ENCODE measurements at regions not wholly inside any gene's neighbourhood (a gene's known extent, or its start where the extent isn't known, plus 50 kb on each side); places are given as distances from the start of the nearest gene placed in this dataset.

GRCh38 chr2:172232708-172233396 is 130.2 kb upstream of the DLX2 start:
- DNase-seq, result no peak

- no peak for DNase-seq
These were observed 131.5 kb upstream of the DLX2 start for GRCh38 chr2:172233987-172234715.

GRCh38 chr2:172234716-172235691 is 132.3 kb upstream of the DLX2 start:
- peak; percentile 58 to 64 for DNase-seq

- no peak for DNase-seq
These were observed 137.4 kb upstream of the DLX2 start for GRCh38 chr2:172239944-172240590.

GRCh38 chr2:172241222-172241621 is 138.5 kb upstream of the DLX2 start:
- DNase-seq, result no peak

GRCh38 chr2:172242471-172242870 is 139.8 kb upstream of the DLX2 start:
- no peak for DNase-seq

GRCh38 chr2:172242961-172243360 is 140.3 kb upstream of the DLX2 start:
- DNase-seq, result no peak

- no peak for DNase-seq
These were observed 141.9 kb upstream of the DLX2 start for GRCh38 chr2:172244419-172245130.

GRCh38 chr2:172246649-172247048 is 143.9 kb upstream of the DLX2 start:
- DNase-seq, result no peak

GRCh38 chr2:172247203-172247602 is 144.5 kb upstream of the DLX2 start:
- no peak for DNase-seq

- no peak for DNase-seq
These were observed 145.7 kb upstream of the DLX2 start for GRCh38 chr2:172248381-172248780.

GRCh38 chr2:172248785-172249187 is 146.1 kb upstream of the DLX2 start:
- DNase-seq, result no peak

GRCh38 chr2:172249334-172249733 is 146.6 kb upstream of the DLX2 start:
- DNase-seq, result no peak

- DNase-seq, result no peak
These were observed 147.3 kb upstream of the DLX2 start for GRCh38 chr2:172249986-172250385.

- DNase-seq, result no peak
These were observed 148.5 kb upstream of the DLX2 start for GRCh38 chr2:172251231-172251630.

- peak in 1 of 2 experiments; percentile 34 for DNase-seq
These were observed 149.5 kb upstream of the DLX2 start for GRCh38 chr2:172252154-172252553.

- DNase-seq, result peak in 1 of 2 experiments; percentile 42
These were observed 150.7 kb upstream of the DLX2 start for GRCh38 chr2:172253190-172254052.

GRCh38 chr2:172256886-172257285 is 154.2 kb upstream of the DLX2 start:
- no peak for DNase-seq

- DNase-seq, result no peak
These were observed 157.1 kb upstream of the DLX2 start for GRCh38 chr2:172259827-172260226.

GRCh38 chr2:172260336-172260735 is 157.6 kb upstream of the DLX2 start:
- DNase-seq, result no peak

GRCh38 chr2:172261292-172261691 is 158.6 kb upstream of the DLX2 start:
- DNase-seq, result no peak

Data from SHP77 (cell line).